ENCODE measurements at regions not wholly inside any gene's neighbourhood (a gene's known extent, or its start where the extent isn't known, plus 50 kb on each side); places are given as distances from the start of the nearest gene placed in this dataset.

- H3K27ac ChIP-seq = no peak overlapping the region
- no peak for DNase-seq
- H3K4me3 ChIP-seq = no peak overlapping the region
- no peaks in the 10 kb centered on the region for H3K4me1 ChIP-seq
- H3K9me3 ChIP-seq = no peaks in the 10 kb centered on the region
- TF ChIP-seq POLR2AphosphoS5 (IDR thresholded peaks at IDR 0.05) = no peak
- no peak for TF ChIP-seq POLR2A (IDR thresholded peaks at IDR 0.05)
- TF ChIP-seq, protein P1, sequence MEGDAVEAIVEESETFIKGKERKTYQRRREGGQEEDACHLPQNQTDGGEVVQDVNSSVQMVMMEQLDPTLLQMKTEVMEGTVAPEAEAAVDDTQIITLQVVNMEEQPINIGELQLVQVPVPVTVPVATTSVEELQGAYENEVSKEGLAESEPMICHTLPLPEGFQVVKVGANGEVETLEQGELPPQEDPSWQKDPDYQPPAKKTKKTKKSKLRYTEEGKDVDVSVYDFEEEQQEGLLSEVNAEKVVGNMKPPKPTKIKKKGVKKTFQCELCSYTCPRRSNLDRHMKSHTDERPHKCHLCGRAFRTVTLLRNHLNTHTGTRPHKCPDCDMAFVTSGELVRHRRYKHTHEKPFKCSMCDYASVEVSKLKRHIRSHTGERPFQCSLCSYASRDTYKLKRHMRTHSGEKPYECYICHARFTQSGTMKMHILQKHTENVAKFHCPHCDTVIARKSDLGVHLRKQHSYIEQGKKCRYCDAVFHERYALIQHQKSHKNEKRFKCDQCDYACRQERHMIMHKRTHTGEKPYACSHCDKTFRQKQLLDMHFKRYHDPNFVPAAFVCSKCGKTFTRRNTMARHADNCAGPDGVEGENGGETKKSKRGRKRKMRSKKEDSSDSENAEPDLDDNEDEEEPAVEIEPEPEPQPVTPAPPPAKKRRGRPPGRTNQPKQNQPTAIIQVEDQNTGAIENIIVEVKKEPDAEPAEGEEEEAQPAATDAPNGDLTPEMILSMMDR (IDR thresholded peaks at IDR 0.05 in 8 of 11, conservative IDR thresholded peaks at IDR 0.05 in 3 of 11) = no peak
- 71 to 89% (median 74%) methylated on average over 3 of the region's 3 CpGs for WGBS, 5 donors
- peaks cover 0 to 22% (median 0%) of the 10 kb centered on the region in 7 donors for H3K27me3 ChIP-seq (replicated peaks in 1 of 7)
- intact Hi-C loops (cut with DNase I; ENCODE audit: low total_unique reads) = no loop called here
- H3K36me3 ChIP-seq = no peaks in the 10 kb centered on the region
Measured at GRCh38 chr3:137081711-137082110, 123.9 kb downstream of the IL20RB start.

- H3K27me3 ChIP-seq (replicated peaks in 1 of 7) = peaks cover 0 to 22% (median 0%) of the 10 kb centered on the region in 7 donors
- TF ChIP-seq, protein P1 (IDR thresholded peaks at IDR 0.05 in 8 of 11, conservative IDR thresholded peaks at IDR 0.05 in 3 of 11) = no peak
- TF ChIP-seq POLR2A (IDR thresholded peaks at IDR 0.05) (no peak), POLR2AphosphoS5 (IDR thresholded peaks at IDR 0.05) (no peak)
- no peak overlapping the region for H3K27ac ChIP-seq
- H3K4me1 ChIP-seq = no peaks in the 10 kb centered on the region
- no peaks in the 10 kb centered on the region for H3K36me3 ChIP-seq
- DNase-seq = no peak
- intact Hi-C loops (cut with DNase I; ENCODE audit: low total_unique reads) = no loop called here
- H3K9me3 ChIP-seq = no peaks in the 10 kb centered on the region
- WGBS, 5 donors = 88 to 97% (median 94%) methylated on average over 2 of the region's 2 CpGs
- H3K4me3 ChIP-seq = no peak overlapping the region
Measured at GRCh38 chr3:137082763-137083162, 125.0 kb downstream of the IL20RB start.

DNA sequence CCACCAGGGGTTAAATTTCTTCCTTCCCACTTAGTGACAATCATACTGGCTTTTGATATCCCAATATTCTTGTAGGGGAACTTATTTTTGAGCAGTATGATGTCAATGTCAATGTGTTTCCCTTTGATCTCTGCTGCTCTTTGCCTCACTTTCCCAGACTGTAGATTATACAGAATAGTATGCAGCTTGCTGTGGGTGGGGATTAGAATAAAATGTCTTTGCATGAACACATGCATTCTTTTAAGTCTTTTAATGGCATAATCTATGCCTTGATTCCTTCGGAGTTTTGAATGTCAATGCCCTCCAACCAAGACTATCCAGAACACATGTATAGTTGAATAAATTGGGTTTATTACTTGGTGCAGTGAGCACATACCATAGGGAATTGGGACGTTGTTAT, 125.5 kb downstream of the IL20RB start:
- Histone ChIP-seq H3K4me3 (no peak overlapping the region), H3K9me3 (no peaks in the 10 kb centered on the region), H3K4me1 (no peaks in the 10 kb centered on the region), H3K27me3 (replicated peaks in 1 of 7) (peaks cover 0 to 22% (median 0%) of the 10 kb centered on the region in 7 donors), H3K27ac (no peak overlapping the region), H3K36me3 (no peaks in the 10 kb centered on the region)
- no peak for DNase-seq
- WGBS, 5 donors = 81 to 87% (median 84%) methylated on average over 2 of the region's 2 CpGs
- TF ChIP-seq, protein P1 (IDR thresholded peaks at IDR 0.05 in 8 of 11, conservative IDR thresholded peaks at IDR 0.05 in 3 of 11) = no peak
- no peak for TF ChIP-seq POLR2AphosphoS5 (IDR thresholded peaks at IDR 0.05)
- no peak for TF ChIP-seq POLR2A (IDR thresholded peaks at IDR 0.05)
- intact Hi-C loops (cut with DNase I; ENCODE audit: low total_unique reads) = no loop called here

- H3K4me3 ChIP-seq = no peak overlapping the region
- TF ChIP-seq, protein P1 (IDR thresholded peaks at IDR 0.05 in 8 of 11, conservative IDR thresholded peaks at IDR 0.05 in 3 of 11) = no peak
- no peak for TF ChIP-seq POLR2AphosphoS5 (IDR thresholded peaks at IDR 0.05)
- no peak for TF ChIP-seq POLR2A (IDR thresholded peaks at IDR 0.05)
- DNase-seq = no peak
- no peaks in the 10 kb centered on the region for H3K9me3 ChIP-seq
- no peak overlapping the region for H3K27ac ChIP-seq
- H3K4me1 ChIP-seq = no peaks in the 10 kb centered on the region
- peaks cover 0 to 22% (median 0%) of the 10 kb centered on the region in 7 donors for H3K27me3 ChIP-seq (replicated peaks in 1 of 7)
- intact Hi-C loops (cut with DNase I; ENCODE audit: low total_unique reads) = no loop called here
- no peaks in the 10 kb centered on the region for H3K36me3 ChIP-seq
- 62 to 84% (median 65%) methylated on average over 4 of the region's 4 CpGs for WGBS, 5 donors
Measured at GRCh38 chr3:137084586-137084985, 126.8 kb downstream of the IL20RB start.
